Right lobe of liver (tissue), 4 donors: ENCODE measurements at regions not wholly inside any gene's neighbourhood (a gene's known extent, or its start where the extent isn't known, plus 50 kb on each side); places are given as distances from the start of the nearest gene placed in this dataset.

Experiments
- POLR2A ChIP-seq: fragments of 450-650 bp; IDR thresholded peaks from one replicate; pipeline ENCODE4 v1.6.1; 2017; ENCODE audit warnings: antibody characterized with exemption, mild to moderate bottlenecking
- TF ChIP-seq, protein P1 (sequence below), 4 donors: fragments of 200-600 bp in 3 of 4; fragments of 450-650 bp in 1 of 4; IDR thresholded peaks; one replicate each; pipeline versions ENCODE4 v1.5.1 to v1.8.0; 2016 to 2022; ENCODE audit warnings: antibody characterized with exemption in 4 of 4, mild to moderate bottlenecking in 2 of 4
- donor health status: DM: no; HTN: no; CAD: no.
- donor health status: DM: no; HTN: no; CAD: no.
- donor health status: DM: no; HTN: yes; CAD: no.

DNA sequence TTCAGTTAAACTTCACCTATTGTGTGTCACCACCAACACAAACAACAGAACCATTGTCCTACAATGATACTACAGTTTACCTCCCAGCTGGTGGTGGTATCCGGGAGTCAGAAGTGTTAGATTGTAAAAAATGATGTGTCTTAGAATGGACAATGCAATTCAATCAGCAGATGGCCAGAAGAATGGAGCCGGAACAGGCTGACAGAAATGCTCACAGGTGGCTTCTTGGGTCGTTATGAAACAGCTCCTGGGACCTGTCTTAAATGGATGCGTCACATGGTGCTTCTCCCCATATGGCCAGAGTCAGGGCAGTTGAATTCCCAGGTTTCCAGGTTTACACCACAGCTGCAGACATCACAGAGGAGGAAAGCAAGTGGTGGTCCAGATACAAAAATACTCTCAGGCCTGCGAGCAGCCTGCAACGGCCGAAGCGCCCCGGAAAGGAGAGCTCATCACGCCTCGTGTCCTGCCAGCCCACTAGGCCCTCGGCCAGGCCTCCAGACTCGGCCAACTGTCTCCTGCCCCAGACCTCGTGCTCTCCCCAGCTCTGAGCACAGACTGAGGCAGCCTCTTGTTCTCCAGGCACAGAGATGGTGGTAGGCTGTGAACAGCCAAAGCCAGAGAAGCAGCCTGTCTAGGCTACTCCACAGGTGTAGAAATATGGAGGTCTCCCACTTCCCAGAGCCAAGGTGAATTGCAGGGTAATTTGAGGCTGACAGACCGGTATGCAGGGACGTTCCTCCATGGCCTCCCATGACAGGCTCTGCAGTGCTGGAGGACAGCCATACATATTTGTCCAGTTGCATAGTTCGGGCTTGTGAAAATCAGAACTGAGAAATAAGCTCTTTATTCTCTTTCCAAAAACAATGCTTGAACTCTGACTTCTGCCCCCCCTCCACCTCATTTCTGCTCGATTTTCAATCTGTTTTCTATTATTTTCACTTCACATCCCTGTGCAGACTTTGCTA, 98.5 kb upstream of the SPATA31C2 start:
- TF ChIP-seq, protein P1, sequence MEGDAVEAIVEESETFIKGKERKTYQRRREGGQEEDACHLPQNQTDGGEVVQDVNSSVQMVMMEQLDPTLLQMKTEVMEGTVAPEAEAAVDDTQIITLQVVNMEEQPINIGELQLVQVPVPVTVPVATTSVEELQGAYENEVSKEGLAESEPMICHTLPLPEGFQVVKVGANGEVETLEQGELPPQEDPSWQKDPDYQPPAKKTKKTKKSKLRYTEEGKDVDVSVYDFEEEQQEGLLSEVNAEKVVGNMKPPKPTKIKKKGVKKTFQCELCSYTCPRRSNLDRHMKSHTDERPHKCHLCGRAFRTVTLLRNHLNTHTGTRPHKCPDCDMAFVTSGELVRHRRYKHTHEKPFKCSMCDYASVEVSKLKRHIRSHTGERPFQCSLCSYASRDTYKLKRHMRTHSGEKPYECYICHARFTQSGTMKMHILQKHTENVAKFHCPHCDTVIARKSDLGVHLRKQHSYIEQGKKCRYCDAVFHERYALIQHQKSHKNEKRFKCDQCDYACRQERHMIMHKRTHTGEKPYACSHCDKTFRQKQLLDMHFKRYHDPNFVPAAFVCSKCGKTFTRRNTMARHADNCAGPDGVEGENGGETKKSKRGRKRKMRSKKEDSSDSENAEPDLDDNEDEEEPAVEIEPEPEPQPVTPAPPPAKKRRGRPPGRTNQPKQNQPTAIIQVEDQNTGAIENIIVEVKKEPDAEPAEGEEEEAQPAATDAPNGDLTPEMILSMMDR (IDR thresholded peaks at IDR 0.05) = no peak
- no peak for TF ChIP-seq POLR2A
